ENCODE measurements at regions not wholly inside any gene's neighbourhood (a gene's known extent, or its start where the extent isn't known, plus 50 kb on each side); places are given as distances from the start of the nearest gene placed in this dataset.

DNA sequence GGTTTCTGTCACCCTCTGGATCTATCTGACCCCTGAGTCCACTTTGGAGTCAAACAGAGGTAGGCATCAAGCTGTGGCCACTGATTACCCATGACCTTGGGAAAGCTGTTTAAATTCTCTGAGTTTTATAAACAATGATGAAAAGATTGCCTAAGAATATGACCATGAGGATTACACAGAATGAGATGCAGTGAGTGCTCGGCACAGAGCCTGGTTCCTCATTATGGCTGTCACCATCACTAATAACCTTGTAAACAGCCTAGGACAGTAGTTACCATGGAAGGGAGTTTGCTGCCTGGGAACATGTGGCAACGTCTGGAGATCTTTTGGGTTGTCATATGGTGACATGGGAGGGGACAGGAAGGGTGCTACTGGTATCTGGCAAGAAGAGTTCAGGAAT, 248.3 kb upstream of the KAZN start:
- no peak for TF ChIP-seq EZH2phosphoT487 (conservative IDR thresholded peaks at IDR 0.05; ENCODE audit: low read length)
- TF ChIP-seq CTCF (IDR thresholded peaks at IDR 0.05; ENCODE audit: insufficient read depth, low read length, poor library complexity, severe bottlenecking) = no peak

Measured in SU-DHL-6 (cell line).